Trophoblast cell (in vitro differentiated cells and primary cell): ENCODE measurements at regions not wholly inside any gene's neighbourhood (a gene's known extent, or its start where the extent isn't known, plus 50 kb on each side); places are given as distances from the start of the nearest gene placed in this dataset.

ENCODE experiments used
- DNase-seq, 2 donors: peaks; one replicate each; pipeline ENCODE4 v3.0.0-alpha.2; 2016
- H2AFZ ChIP-seq: 2 replicates; pipeline ENCODE4 v1.6.1; 2013; ENCODE audit warnings: low read length, moderate library complexity, mild to moderate bottlenecking; ENCODE audit not compliant: insufficient read depth, poor library complexity
- H2AK5ac ChIP-seq: 2 replicates; pipeline ENCODE4 v1.6.1; 2013; ENCODE audit warnings: mild to moderate bottlenecking, low read length
- H2BK120ac ChIP-seq: 2 replicates; pipeline ENCODE4 v1.6.1; 2013; ENCODE audit warnings: low read length, mild to moderate bottlenecking, moderate library complexity; ENCODE audit not compliant: insufficient read depth, poor library complexity
- H2BK12ac ChIP-seq: 2 replicates; pipeline ENCODE4 v1.6.1; 2013; ENCODE audit warnings: mild to moderate bottlenecking, low read length, moderate library complexity
- H2BK5ac ChIP-seq: 2 replicates; pipeline ENCODE4 v1.6.1; 2013; ENCODE audit warnings: low read length, low read depth, moderate library complexity, mild to moderate bottlenecking; ENCODE audit not compliant: poor library complexity
- H3K14ac ChIP-seq: 2 replicates; pipeline ENCODE4 v1.6.1; 2013; ENCODE audit warnings: mild to moderate bottlenecking, low read length
- H3K18ac ChIP-seq: 2 replicates; pipeline ENCODE4 v1.6.1; 2013; ENCODE audit warnings: mild to moderate bottlenecking, low read length
- H3K23ac ChIP-seq: 2 replicates; pipeline ENCODE4 v1.6.1; 2013; ENCODE audit warnings: low read length
- H3K27ac ChIP-seq: 2 replicates; pipeline ENCODE4 v1.5.1; 2013; ENCODE audit warnings: low read depth, mild to moderate bottlenecking, inconsistent platforms, low read length, moderate library complexity
- H3K27me3 ChIP-seq: 2 replicates; pipeline ENCODE4 v1.6.1; 2013; ENCODE audit warnings: inconsistent platforms, mild to moderate bottlenecking, low read length, moderate library complexity; ENCODE audit not compliant: insufficient read depth
- H3K36me3 ChIP-seq, 2 experiments: 1 replicate in 1 of 2; 2 replicates in 1 of 2; pipeline ENCODE4 v1.6.1; 2013; ENCODE audit warnings: low read length in 2 of 2, mild to moderate bottlenecking in 2 of 2, moderate library complexity in 1 of 2; ENCODE audit not compliant: insufficient read depth in 2 of 2, control insufficient read depth in 1 of 2
- H3K4ac ChIP-seq: 2 replicates; pipeline ENCODE4 v1.6.1; 2013; ENCODE audit warnings: low read depth, mild to moderate bottlenecking, low read length, moderate library complexity
- H3K4me1 ChIP-seq, 2 experiments: 1 replicate in 1 of 2; 2 replicates in 1 of 2; pipeline ENCODE4 v1.6.1; 2013; ENCODE audit warnings: low read length in 2 of 2, mild to moderate bottlenecking in 2 of 2, moderate library complexity in 1 of 2; ENCODE audit not compliant: insufficient read depth in 2 of 2, control insufficient read depth in 1 of 2
- H3K4me2 ChIP-seq: 2 replicates; pipeline ENCODE4 v1.6.1; 2013; ENCODE audit warnings: inconsistent platforms, mild to moderate bottlenecking, low read length, moderate library complexity
- H3K4me3 ChIP-seq: 2 replicates; pipeline ENCODE4 v1.5.1; 2013; ENCODE audit warnings: mild to moderate bottlenecking, low read depth, low read length, inconsistent platforms
- H3K79me1 ChIP-seq: one replicate; pipeline ENCODE4 v1.6.1; 2013; ENCODE audit warnings: low read length
- H3K79me2 ChIP-seq: 2 replicates; pipeline ENCODE4 v1.6.1; 2013; ENCODE audit warnings: low read length, mild to moderate bottlenecking; ENCODE audit not compliant: control insufficient read depth, insufficient read depth, poor library complexity
- H3K9ac ChIP-seq: 2 replicates; pipeline ENCODE4 v1.6.1; 2013; ENCODE audit warnings: mild to moderate bottlenecking, low read length
- H3K9me3 ChIP-seq: 2 replicates; pipeline ENCODE4 v1.6.1; 2013; ENCODE audit warnings: low read depth, mild to moderate bottlenecking, control low read depth, inconsistent platforms, low read length; ENCODE audit not compliant: insufficient read depth
- H4K12ac ChIP-seq: 2 replicates; pipeline ENCODE4 v1.6.1; 2013; ENCODE audit warnings: low read depth, mild to moderate bottlenecking, low read length, moderate library complexity
- H4K8ac ChIP-seq: 2 replicates; pipeline ENCODE4 v1.6.1; 2013; ENCODE audit warnings: low read depth, mild to moderate bottlenecking, low read length, moderate library complexity
- H4K91ac ChIP-seq: one replicate; pipeline ENCODE4 v1.6.1; 2013; ENCODE audit warnings: low read depth, mild to moderate bottlenecking, low read length, moderate library complexity
- WGBS: extraction: QIAGEN DNeasy Blood & Tissue Kit; methylation state at CpG from one replicate; pipeline ENCODE4 v1.1.7; 2013; ENCODE audit warnings: missing lambda C conversion rate; ENCODE audit not compliant: insufficient read length, insufficient coverage; ENCODE audit errors: extremely low coverage; 5-methylcytosine and 5-hydroxymethylcytosine counted together

DNA sequence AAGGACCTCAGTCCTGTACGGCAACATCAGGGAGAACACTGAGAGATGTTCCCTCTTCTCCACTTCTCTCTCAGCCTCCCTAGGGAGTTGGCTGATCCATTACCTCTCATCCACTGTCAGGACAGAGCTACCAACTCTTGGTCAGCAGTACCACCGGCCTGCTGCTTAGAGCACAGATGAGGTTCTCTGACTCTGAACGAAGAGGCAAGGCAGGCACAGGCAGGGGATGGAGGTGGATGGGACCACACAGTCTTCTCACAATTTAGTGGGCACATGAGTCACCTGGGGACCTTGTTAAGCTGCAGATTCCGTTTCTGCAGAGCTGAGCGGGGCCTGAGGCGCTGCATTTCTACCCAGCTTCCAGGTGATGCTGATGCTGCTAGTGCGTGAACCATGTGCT, 128.6 kb upstream of the CCL2 start:
- Histone ChIP-seq H3K27ac (no peak overlapping the region), H2BK120ac (no peak overlapping the region), H3K9me3 (no peaks in the 10 kb centered on the region), H3K27me3 (no peaks in the 10 kb centered on the region), H4K91ac (no peak overlapping the region), H2BK5ac (no peak overlapping the region), H3K18ac (no peak overlapping the region), H4K12ac (no peak overlapping the region), H2AFZ (no peak overlapping the region), H3K23ac (no peak overlapping the region), H3K4me1 (no peaks in the 10 kb centered on the region), H3K9ac (no peak overlapping the region), H3K79me2 (no peaks in the 10 kb centered on the region), H3K14ac (no peak overlapping the region), H3K79me1 (no peaks in the 10 kb centered on the region), H3K36me3 (no peaks in the 10 kb centered on the region), H3K4ac (no peak overlapping the region), H2BK12ac (no peak overlapping the region), H3K4me3 (no peak overlapping the region), H2AK5ac (no peak overlapping the region), H3K4me2 (no peak overlapping the region), H4K8ac (no peak overlapping the region)
- DNase-seq = no peak
- WGBS = no CpG with 5 or more reads among the region's 7 CpGs

DNA sequence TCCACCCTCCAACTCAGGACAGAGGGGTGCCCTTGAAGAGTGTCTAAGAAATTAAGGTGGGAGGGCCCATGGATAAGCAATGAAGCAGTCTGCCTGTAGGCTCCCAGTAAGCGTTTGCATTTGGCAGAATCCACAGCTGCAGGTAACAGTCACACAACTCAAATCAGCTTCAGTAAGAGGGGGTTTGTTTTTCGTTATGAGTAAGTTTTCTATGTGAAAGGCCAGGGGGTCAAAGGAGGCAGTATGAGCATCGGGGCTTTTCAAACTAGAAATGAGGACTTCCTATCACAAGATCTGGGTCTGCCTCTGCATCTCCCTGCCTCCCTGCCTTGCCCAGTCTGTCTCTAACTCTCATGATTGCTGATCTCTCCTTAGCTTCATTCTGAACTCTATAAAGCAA, 128.1 kb upstream of the CCL2 start:
- Histone ChIP-seq H3K27me3 (no peaks in the 10 kb centered on the region), H2AFZ (no peak overlapping the region), H4K12ac (no peak overlapping the region), H2AK5ac (no peak overlapping the region), H4K8ac (no peak overlapping the region), H3K18ac (no peak overlapping the region), H3K9me3 (no peaks in the 10 kb centered on the region), H3K4me3 (no peak overlapping the region), H2BK120ac (no peak overlapping the region), H3K23ac (no peak overlapping the region), H2BK12ac (no peak overlapping the region), H3K14ac (no peak overlapping the region), H3K4me1 (no peaks in the 10 kb centered on the region), H3K36me3 (no peaks in the 10 kb centered on the region), H3K27ac (no peak overlapping the region), H2BK5ac (no peak overlapping the region), H3K79me1 (no peaks in the 10 kb centered on the region), H3K79me2 (no peaks in the 10 kb centered on the region), H3K4me2 (no peak overlapping the region), H4K91ac (no peak overlapping the region), H3K4ac (no peak overlapping the region), H3K9ac (no peak overlapping the region)
- DNase-seq = no peak
- WGBS = no CpG with 5 or more reads among the region's 3 CpGs

DNA sequence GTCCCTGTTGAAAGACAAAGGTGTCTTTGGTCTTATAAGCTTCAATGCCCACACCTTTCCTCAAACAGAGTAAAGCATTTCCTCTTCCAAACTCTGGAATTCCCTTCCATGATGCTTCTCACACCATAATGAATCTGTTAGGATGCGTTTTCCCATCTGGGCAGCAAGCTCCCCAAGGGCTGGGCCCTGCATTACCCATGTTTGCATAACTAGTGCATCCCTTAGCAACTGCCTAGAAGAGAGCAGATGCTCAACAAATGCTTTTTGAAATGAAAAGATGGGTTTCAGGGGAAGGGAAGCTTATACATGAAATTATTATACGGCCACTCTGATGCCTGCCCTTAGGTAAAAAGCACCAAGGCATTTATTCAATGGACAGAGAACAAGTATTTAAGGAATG, 124.5 kb upstream of the CCL2 start:
- no peak overlapping the region for H3K23ac ChIP-seq
- H3K9ac ChIP-seq = no peak overlapping the region
- no CpG with 5 or more reads among the region's 2 CpGs for WGBS
- no peaks in the 10 kb centered on the region for H3K79me1 ChIP-seq
- no peak overlapping the region for H2AK5ac ChIP-seq
- H2BK5ac ChIP-seq = no peak overlapping the region
- no peak overlapping the region for H3K14ac ChIP-seq
- H4K12ac ChIP-seq = no peak overlapping the region
- no peak overlapping the region for H3K4me2 ChIP-seq
- no peaks in the 10 kb centered on the region for H3K27me3 ChIP-seq
- no peak overlapping the region for H2BK12ac ChIP-seq
- no peak overlapping the region for H3K4ac ChIP-seq
- no peak overlapping the region for H4K8ac ChIP-seq
- H3K79me2 ChIP-seq = no peaks in the 10 kb centered on the region
- no peak overlapping the region for H3K18ac ChIP-seq
- no peak overlapping the region for H4K91ac ChIP-seq
- no peaks in the 10 kb centered on the region for H3K9me3 ChIP-seq
- no peak overlapping the region for H2AFZ ChIP-seq
- H3K4me1 ChIP-seq = peaks cover 0 to 2% of the 10 kb centered on the region in 2 experiments
- no peak for DNase-seq
- no peak overlapping the region for H2BK120ac ChIP-seq
- no peak overlapping the region for H3K27ac ChIP-seq
- H3K36me3 ChIP-seq = no peaks in the 10 kb centered on the region
- no peak overlapping the region for H3K4me3 ChIP-seq

DNA sequence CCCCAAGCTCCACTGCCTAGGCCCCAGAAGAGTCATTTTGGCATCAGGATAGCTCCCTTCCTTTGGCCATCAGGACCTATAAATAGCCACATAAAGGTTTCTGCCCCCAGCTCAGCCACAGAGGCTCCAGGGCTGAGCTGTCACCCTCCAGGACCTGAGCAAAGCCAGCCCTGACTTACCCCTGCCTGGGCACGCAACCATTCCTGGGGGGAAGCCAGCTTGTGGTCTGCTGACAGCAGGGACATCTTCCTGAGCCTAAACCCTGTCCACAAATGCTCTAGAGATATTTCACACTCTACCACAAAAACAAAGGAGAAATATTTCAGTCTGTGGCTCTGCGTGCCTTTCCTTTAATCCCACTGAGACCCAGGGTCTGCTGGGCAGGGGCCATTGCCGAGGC, 123.7 kb upstream of the CCL2 start:
- no peak overlapping the region for H4K91ac ChIP-seq
- H3K23ac ChIP-seq = no peak overlapping the region
- H3K36me3 ChIP-seq = no peaks in the 10 kb centered on the region
- no peaks in the 10 kb centered on the region for H3K27me3 ChIP-seq
- no peak overlapping the region for H3K18ac ChIP-seq
- H3K4ac ChIP-seq = no peak overlapping the region
- no peak overlapping the region for H3K4me2 ChIP-seq
- H3K14ac ChIP-seq = no peak overlapping the region
- H3K4me3 ChIP-seq = no peak overlapping the region
- H2AK5ac ChIP-seq = no peak overlapping the region
- no peak overlapping the region for H2BK120ac ChIP-seq
- no peak for DNase-seq
- no CpG with 5 or more reads among the region's 3 CpGs for WGBS
- no peak overlapping the region for H2BK12ac ChIP-seq
- no peak overlapping the region for H4K12ac ChIP-seq
- H2AFZ ChIP-seq = no peak overlapping the region
- H3K4me1 ChIP-seq = peaks cover 0 to 2% of the 10 kb centered on the region in 2 experiments
- H3K9ac ChIP-seq = no peak overlapping the region
- H2BK5ac ChIP-seq = no peak overlapping the region
- H4K8ac ChIP-seq = no peak overlapping the region
- no peaks in the 10 kb centered on the region for H3K79me2 ChIP-seq
- no peak overlapping the region for H3K27ac ChIP-seq
- H3K79me1 ChIP-seq = no peaks in the 10 kb centered on the region
- no peaks in the 10 kb centered on the region for H3K9me3 ChIP-seq
